GM21717 (cell line): ENCODE measurements at regions not wholly inside any gene's neighbourhood (a gene's known extent, or its start where the extent isn't known, plus 50 kb on each side); places are given as distances from the start of the nearest gene placed in this dataset.

Experiments
- ATAC-seq: cut with Tn5 transposase; IDR thresholded peaks from one replicate; pipeline ENCODE4 v1.9.1; 2021; ENCODE audit warnings: mild to moderate bottlenecking, moderate library complexity; ENCODE audit not compliant: unreplicated experiment

- ATAC-seq: no peak
These were observed 306.6 kb downstream of the SPATA31D1 start for GRCh38 chr9:82295181-82295580.

- ATAC-seq: peak; percentile 64
These were observed 311.3 kb downstream of the SPATA31D1 start for GRCh38 chr9:82299870-82300269.

GRCh38 chr9:82302968-82303655 is 314.5 kb downstream of the SPATA31D1 start:
- no peak for ATAC-seq

- no peak for ATAC-seq
These were observed 320.3 kb downstream of the SPATA31D1 start for GRCh38 chr9:82308836-82309235.

- ATAC-seq: no peak
These were observed 325.1 kb downstream of the SPATA31D1 start for GRCh38 chr9:82313697-82314096.

GRCh38 chr9:82320566-82320965 is 332.0 kb downstream of the SPATA31D1 start:
- ATAC-seq: no peak

- ATAC-seq: no peak
These were observed 337.3 kb downstream of the SPATA31D1 start for GRCh38 chr9:82325907-82326306.

GRCh38 chr9:82327641-82328040 is 339.1 kb downstream of the SPATA31D1 start:
- no peak for ATAC-seq

- ATAC-seq: no peak
These were observed 342.5 kb downstream of the SPATA31D1 start for GRCh38 chr9:82331079-82331478.

GRCh38 chr9:82332018-82332773 is 343.6 kb downstream of the SPATA31D1 start:
- no peak for ATAC-seq

GRCh38 chr9:82332774-82333152 is 344.2 kb downstream of the SPATA31D1 start:
- ATAC-seq: no peak

GRCh38 chr9:82333671-82334070 is 345.1 kb downstream of the SPATA31D1 start:
- no peak for ATAC-seq

GRCh38 chr9:82334286-82334685 is 345.7 kb downstream of the SPATA31D1 start:
- ATAC-seq: no peak

- ATAC-seq: no peak
These were observed 348.8 kb downstream of the SPATA31D1 start for GRCh38 chr9:82337351-82337750.

- ATAC-seq: no peak
These were observed 353.5 kb downstream of the SPATA31D1 start for GRCh38 chr9:82342046-82342445.

- ATAC-seq: no peak
These were observed 357.5 kb downstream of the SPATA31D1 start for GRCh38 chr9:82346040-82346439.

GRCh38 chr9:82353631-82354278 is 365.2 kb downstream of the SPATA31D1 start:
- no peak for ATAC-seq

- ATAC-seq: no peak
These were observed 365.7 kb downstream of the SPATA31D1 start for GRCh38 chr9:82354279-82354659.

GRCh38 chr9:82356131-82356530 is 367.6 kb downstream of the SPATA31D1 start:
- no peak for ATAC-seq

- no peak for ATAC-seq
These were observed 368.3 kb downstream of the SPATA31D1 start for GRCh38 chr9:82356871-82357270.

- ATAC-seq: no peak
These were observed 374.6 kb downstream of the SPATA31D1 start for GRCh38 chr9:82363198-82363597.

- no peak for ATAC-seq
These were observed 375.1 kb downstream of the SPATA31D1 start for GRCh38 chr9:82363682-82364081.
